Tibial nerve (tissue), 4 donors: ENCODE measurements at regions not wholly inside any gene's neighbourhood (a gene's known extent, or its start where the extent isn't known, plus 50 kb on each side); places are given as distances from the start of the nearest gene placed in this dataset.

Source experiments
- DNase-seq, 2 donors: peaks; one replicate each; pipeline ENCODE4 v3.0.0-alpha.2; 2019; ENCODE audit warnings: low spot score in 2 of 2
- H3K27ac ChIP-seq, 4 donors: fragments of 200-600 bp; sonication (generic) in 3 of 4; one replicate each; pipeline ENCODE4 v1.5.1; 2017 to 2019; ENCODE audit warnings: mild to moderate bottlenecking in 1 of 4
- H3K27me3 ChIP-seq, 2 donors: fragments of 200-600 bp; sonication (generic) in 1 of 2; one replicate each; pipeline versions ENCODE4 v1.5.1 to v1.6.0; 2017 to 2019
- H3K36me3 ChIP-seq, 3 donors: fragments of 200-600 bp; sonication (generic); one replicate each; pipeline ENCODE4 v1.5.1; 2018 to 2019
- H3K4me1 ChIP-seq, 4 donors: fragments of 200-600 bp; sonication (generic) in 3 of 4; one replicate each; pipeline ENCODE4 v1.5.1; 2017 to 2019
- H3K4me3 ChIP-seq, 4 donors: fragments of 200-600 bp; sonication (generic) in 3 of 4; one replicate each; pipeline ENCODE4 v1.5.1; 2017 to 2019; ENCODE audit warnings: mild to moderate bottlenecking in 1 of 4, moderate library complexity in 1 of 4
- H3K9me3 ChIP-seq, 4 donors: fragments of 200-600 bp; sonication (generic) in 3 of 4; one replicate each; pipeline ENCODE4 v1.5.1; 2017 to 2019
- EP300 ChIP-seq, 2 donors: sonication (generic); formaldehyde crosslinking; IDR thresholded peaks; one replicate each; pipeline ENCODE4 v1.6.1; 2017; ENCODE audit warnings: antibody characterized with exemption in 2 of 2, mild to moderate bottlenecking in 1 of 2
- POLR2A ChIP-seq, 2 donors: fragments of 450-650 bp; IDR thresholded peaks; one replicate each; pipeline ENCODE4 v1.6.1; 2017; ENCODE audit warnings: antibody characterized with exemption in 2 of 2, mild to moderate bottlenecking in 2 of 2, moderate library complexity in 2 of 2
- WGBS, 2 donors: methylation state at CpG; one replicate each; pipeline ENCODE4 v1.1.5; 2018; 5-methylcytosine and 5-hydroxymethylcytosine counted together
- TF ChIP-seq, protein P1 (sequence below), 5 experiments: fragments of 200-600 bp in 3 of 5; fragments of 450-650 bp in 2 of 5; sonication (generic) in 3 of 5; IDR thresholded peaks; one replicate each; pipeline ENCODE4 v1.5.1; 2016 to 2019; ENCODE audit warnings: antibody characterized with exemption in 5 of 5, mild to moderate bottlenecking in 3 of 5, moderate library complexity in 2 of 5

GRCh38 chr1:48107516-48107915 is 110.3 kb upstream of the TRABD2B start:
- DNase-seq, result no peak
- peaks cover 0 to 3% (median 0%) of the 10 kb centered on the region in 4 donors for H3K4me1 ChIP-seq
- no peaks in the 10 kb centered on the region for H3K9me3 ChIP-seq
- no peaks in the 10 kb centered on the region for H3K27me3 ChIP-seq
- H3K27ac ChIP-seq, result no peak overlapping the region
- H3K36me3 ChIP-seq, result no peaks in the 10 kb centered on the region
- no peak overlapping the region for H3K4me3 ChIP-seq
- no peak for TF ChIP-seq POLR2A (IDR thresholded peaks at IDR 0.05)
- no peak for TF ChIP-seq EP300 (IDR thresholded peaks at IDR 0.05)
- TF ChIP-seq, protein P1, sequence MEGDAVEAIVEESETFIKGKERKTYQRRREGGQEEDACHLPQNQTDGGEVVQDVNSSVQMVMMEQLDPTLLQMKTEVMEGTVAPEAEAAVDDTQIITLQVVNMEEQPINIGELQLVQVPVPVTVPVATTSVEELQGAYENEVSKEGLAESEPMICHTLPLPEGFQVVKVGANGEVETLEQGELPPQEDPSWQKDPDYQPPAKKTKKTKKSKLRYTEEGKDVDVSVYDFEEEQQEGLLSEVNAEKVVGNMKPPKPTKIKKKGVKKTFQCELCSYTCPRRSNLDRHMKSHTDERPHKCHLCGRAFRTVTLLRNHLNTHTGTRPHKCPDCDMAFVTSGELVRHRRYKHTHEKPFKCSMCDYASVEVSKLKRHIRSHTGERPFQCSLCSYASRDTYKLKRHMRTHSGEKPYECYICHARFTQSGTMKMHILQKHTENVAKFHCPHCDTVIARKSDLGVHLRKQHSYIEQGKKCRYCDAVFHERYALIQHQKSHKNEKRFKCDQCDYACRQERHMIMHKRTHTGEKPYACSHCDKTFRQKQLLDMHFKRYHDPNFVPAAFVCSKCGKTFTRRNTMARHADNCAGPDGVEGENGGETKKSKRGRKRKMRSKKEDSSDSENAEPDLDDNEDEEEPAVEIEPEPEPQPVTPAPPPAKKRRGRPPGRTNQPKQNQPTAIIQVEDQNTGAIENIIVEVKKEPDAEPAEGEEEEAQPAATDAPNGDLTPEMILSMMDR (IDR thresholded peaks at IDR 0.05), result no peak
- 81 to 84% methylated on average over 3 of the region's 3 CpGs for WGBS, 2 donors

DNA sequence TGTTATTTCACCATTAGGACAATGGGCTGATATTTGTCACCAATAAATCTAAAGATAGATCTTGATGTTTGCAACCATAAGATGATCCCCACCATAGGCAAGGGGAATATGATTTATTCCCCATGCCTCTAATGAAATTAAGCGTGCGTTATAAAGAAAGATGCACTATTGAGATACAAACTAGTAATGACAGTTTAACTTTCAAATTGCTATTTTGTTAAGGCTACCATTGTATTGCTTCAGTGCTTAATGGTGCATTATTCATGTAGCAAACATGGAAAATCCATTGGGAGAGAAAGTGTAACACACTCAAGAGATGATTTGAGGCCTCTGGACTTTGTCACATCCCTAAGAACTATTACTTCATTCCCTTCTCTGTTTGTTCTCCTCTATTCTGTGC is 108.9 kb upstream of the TRABD2B start:
- Histone ChIP-seq H3K4me1 (peaks cover 0 to 3% (median 0%) of the 10 kb centered on the region in 4 donors), H3K36me3 (no peaks in the 10 kb centered on the region), H3K4me3 (no peak overlapping the region), H3K27me3 (no peaks in the 10 kb centered on the region), H3K9me3 (no peaks in the 10 kb centered on the region), H3K27ac (no peak overlapping the region)
- 97 to 99% methylated on average over 2 of the region's 2 CpGs for WGBS, 2 donors
- TF ChIP-seq POLR2A (IDR thresholded peaks at IDR 0.05) (no peak), EP300 (IDR thresholded peaks at IDR 0.05) (no peak)
- TF ChIP-seq, protein P1 (IDR thresholded peaks at IDR 0.05), result no peak
- DNase-seq, result no peak

GRCh38 chr1:48105165-48105564 is 108.0 kb upstream of the TRABD2B start:
- WGBS, 2 donors, result 28 to 53% methylated on average over 3 of the region's 3 CpGs
- Histone ChIP-seq H3K9me3 (no peaks in the 10 kb centered on the region), H3K4me3 (no peak overlapping the region), H3K36me3 (no peaks in the 10 kb centered on the region), H3K4me1 (peaks cover 0 to 3% (median 0%) of the 10 kb centered on the region in 4 donors), H3K27ac (no peak overlapping the region), H3K27me3 (no peaks in the 10 kb centered on the region)
- no peak for DNase-seq
- no peak for TF ChIP-seq EP300 (IDR thresholded peaks at IDR 0.05)
- TF ChIP-seq POLR2A (IDR thresholded peaks at IDR 0.05), result no peak
- TF ChIP-seq, protein P1 (IDR thresholded peaks at IDR 0.05), result peak; percentile 9 to 27 (median 14)

DNA sequence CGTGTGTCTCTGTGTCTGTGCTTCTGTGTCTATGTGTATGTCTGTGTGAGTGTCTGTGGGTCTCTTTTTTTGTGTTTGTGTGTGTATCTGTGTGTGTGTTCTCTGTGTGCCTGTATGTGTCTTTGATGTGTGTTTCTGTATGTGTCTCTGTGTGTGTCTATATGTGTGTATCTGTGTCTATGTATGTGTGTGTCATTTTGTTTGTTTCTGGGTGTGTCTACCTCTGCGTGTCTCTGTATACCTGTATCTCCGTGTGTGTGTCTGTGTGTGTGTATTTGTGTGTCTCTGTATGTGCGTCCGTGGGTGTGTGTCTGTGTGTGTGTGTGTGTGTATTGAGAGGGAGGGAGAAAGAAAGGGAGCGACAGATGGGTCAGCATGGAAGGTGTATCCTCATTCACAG is 106.3 kb upstream of the TRABD2B start:
- peaks cover 0 to 3% (median 0%) of the 10 kb centered on the region in 4 donors for H3K4me1 ChIP-seq
- H3K4me3 ChIP-seq, result no peak overlapping the region
- H3K27ac ChIP-seq, result no peak overlapping the region
- H3K9me3 ChIP-seq, result no peaks in the 10 kb centered on the region
- DNase-seq, result no peak
- no peaks in the 10 kb centered on the region for H3K36me3 ChIP-seq
- WGBS, 2 donors, result 92 to 94% methylated on average over 6 of the region's 6 CpGs
- no peaks in the 10 kb centered on the region for H3K27me3 ChIP-seq
- TF ChIP-seq EP300 (IDR thresholded peaks at IDR 0.05) (no peak), POLR2A (IDR thresholded peaks at IDR 0.05) (no peak)
- TF ChIP-seq, protein P1 (IDR thresholded peaks at IDR 0.05), result no peak

DNA sequence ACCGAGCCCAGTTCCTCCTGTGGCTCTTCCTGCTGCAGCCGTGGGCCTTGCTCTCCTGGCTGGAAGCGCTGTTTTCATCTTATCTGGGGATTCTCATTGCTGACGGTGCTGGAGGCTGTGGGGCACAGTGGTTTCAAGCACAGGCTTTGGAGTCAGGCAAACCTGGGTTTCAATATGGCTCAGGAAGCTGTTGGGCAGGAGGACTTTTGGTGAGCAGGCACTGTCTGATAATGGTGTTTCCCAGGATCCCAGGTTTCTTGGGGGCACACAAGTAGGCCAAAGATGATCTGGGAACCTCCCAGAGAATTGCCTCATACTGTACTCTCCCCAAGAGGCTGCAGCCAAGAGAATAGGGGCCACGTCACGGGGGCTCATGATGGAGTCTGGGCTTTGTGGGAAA is 105.6 kb upstream of the TRABD2B start:
- Histone ChIP-seq H3K4me3 (no peak overlapping the region), H3K4me1 (peaks cover 0 to 3% (median 0%) of the 10 kb centered on the region in 4 donors), H3K27ac (no peak overlapping the region), H3K36me3 (no peaks in the 10 kb centered on the region), H3K9me3 (no peaks in the 10 kb centered on the region), H3K27me3 (no peaks in the 10 kb centered on the region)
- no peak for DNase-seq
- 81 to 83% methylated on average over 6 of the region's 6 CpGs for WGBS, 2 donors
- TF ChIP-seq, protein P1 (IDR thresholded peaks at IDR 0.05), result no peak
- TF ChIP-seq EP300 (IDR thresholded peaks at IDR 0.05) (no peak), POLR2A (IDR thresholded peaks at IDR 0.05) (no peak)
